ENCODE measurements at regions not wholly inside any gene's neighbourhood (a gene's known extent, or its start where the extent isn't known, plus 50 kb on each side); places are given as distances from the start of the nearest gene placed in this dataset.

DNA sequence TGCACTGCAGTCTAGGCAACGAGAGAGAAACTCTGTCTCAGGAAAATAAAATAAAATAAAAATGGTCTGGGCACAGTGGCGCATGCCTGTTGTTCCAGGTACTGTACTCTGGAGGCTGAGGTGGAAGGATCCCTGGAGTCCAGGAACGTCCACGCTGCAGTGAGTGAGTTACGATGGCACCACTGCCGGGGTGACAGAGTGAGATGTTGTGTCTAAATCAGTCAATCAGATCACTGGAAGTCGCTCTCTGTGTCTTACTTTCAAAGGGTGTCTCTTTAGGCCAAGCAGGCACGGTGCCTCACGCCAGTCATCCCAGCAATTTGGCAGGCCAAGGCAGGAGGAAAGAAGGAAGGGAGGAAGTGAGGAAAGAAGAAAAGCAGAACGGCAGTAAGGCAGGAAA, 112.2 kb upstream of the ANKRD30BL start:
- no peaks in the 10 kb centered on the region for H3K36me3 ChIP-seq
- WGBS, 4 donors: 87 to 92% (median 90%) methylated on average over 10 of the region's 10 CpGs

DNA sequence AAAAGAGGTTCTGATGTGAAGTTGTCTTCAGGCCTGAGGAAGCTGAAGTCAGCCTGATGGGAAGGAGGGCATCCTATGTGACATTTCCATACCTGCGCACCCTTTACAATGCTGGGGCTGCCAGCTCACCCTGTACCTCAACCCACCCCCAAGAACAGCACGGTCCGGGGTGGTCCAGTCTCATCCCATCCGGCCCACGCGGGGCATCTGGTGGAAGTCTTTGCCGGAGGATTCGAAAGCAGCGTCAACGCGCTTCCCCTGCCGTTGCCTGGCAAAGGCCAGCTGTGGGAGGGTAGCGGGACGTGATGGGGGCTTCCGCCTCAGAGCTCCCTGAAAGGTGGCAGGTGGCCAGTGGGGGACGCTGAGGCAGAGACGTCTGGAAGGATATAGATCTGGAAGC, 113.6 kb upstream of the ANKRD30BL start:
- WGBS, 4 donors: 91 to 93% (median 92%) methylated on average over 17 of the region's 17 CpGs
- H3K27me3 ChIP-seq: peaks cover 0 to 4% (median 0%) of the 10 kb centered on the region in 9 donors
- DNase-seq: no peak
- no peak for ATAC-seq
- intact Hi-C loops (cut with DNase I): no loop called here
- peaks cover 0 to 5% (median 0%) of the 10 kb centered on the region in 12 donors for H3K9me3 ChIP-seq
- no peaks in the 10 kb centered on the region for H3K4me1 ChIP-seq
- H3K4me3 ChIP-seq: no peak overlapping the region
- H3K36me3 ChIP-seq: no peaks in the 10 kb centered on the region
- no peak for TF ChIP-seq POLR2A (IDR thresholded peaks at IDR 0.05)
- TF ChIP-seq, protein P1, sequence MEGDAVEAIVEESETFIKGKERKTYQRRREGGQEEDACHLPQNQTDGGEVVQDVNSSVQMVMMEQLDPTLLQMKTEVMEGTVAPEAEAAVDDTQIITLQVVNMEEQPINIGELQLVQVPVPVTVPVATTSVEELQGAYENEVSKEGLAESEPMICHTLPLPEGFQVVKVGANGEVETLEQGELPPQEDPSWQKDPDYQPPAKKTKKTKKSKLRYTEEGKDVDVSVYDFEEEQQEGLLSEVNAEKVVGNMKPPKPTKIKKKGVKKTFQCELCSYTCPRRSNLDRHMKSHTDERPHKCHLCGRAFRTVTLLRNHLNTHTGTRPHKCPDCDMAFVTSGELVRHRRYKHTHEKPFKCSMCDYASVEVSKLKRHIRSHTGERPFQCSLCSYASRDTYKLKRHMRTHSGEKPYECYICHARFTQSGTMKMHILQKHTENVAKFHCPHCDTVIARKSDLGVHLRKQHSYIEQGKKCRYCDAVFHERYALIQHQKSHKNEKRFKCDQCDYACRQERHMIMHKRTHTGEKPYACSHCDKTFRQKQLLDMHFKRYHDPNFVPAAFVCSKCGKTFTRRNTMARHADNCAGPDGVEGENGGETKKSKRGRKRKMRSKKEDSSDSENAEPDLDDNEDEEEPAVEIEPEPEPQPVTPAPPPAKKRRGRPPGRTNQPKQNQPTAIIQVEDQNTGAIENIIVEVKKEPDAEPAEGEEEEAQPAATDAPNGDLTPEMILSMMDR (IDR thresholded peaks at IDR 0.05): no peak
- H3K27ac ChIP-seq: no peak overlapping the region

More for the DNA sequence above, 112.2 kb upstream of the ANKRD30BL start:
- peaks cover 0 to 5% (median 0%) of the 10 kb centered on the region in 12 donors for H3K9me3 ChIP-seq
- DNase-seq: no peak
- peaks cover 0 to 6% (median under 1%) of the 10 kb centered on the region in 9 donors for H3K27me3 ChIP-seq
- intact Hi-C loops (cut with DNase I): loop anchor here in 2 of 10 donors (5.0 kb wide), 2 partner anchors 1568 to 1573 kb away; no protein-coding TSS in a partner anchor
- H3K4me1 ChIP-seq: no peaks in the 10 kb centered on the region
- ATAC-seq: no peak
- no peak overlapping the region for H3K27ac ChIP-seq
- H3K4me3 ChIP-seq: no peak overlapping the region
- no peak for TF ChIP-seq POLR2A (IDR thresholded peaks at IDR 0.05)
- TF ChIP-seq, protein P1 (IDR thresholded peaks at IDR 0.05): no peak

DNA sequence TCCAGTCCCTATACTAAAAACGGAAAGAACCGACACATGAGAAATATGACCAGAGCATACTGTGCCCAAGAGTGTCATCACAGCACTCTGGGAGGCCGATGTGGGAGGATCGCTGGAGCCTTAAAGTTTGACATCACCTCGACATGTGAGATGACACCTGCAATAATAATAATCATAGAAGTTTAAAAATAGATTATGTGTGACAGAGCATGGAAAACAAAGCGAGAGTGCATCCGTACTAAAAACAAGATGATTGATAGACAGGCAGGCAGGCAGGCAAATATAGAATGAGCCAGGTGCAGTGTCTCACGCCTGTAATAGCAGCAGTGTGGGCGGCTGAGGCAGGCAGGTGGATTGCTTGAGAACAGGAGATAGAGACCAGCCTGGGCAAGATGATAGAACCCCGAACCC, 114.8 kb upstream of the ANKRD30BL start:
- H3K36me3 ChIP-seq: no peaks in the 10 kb centered on the region

DNA sequence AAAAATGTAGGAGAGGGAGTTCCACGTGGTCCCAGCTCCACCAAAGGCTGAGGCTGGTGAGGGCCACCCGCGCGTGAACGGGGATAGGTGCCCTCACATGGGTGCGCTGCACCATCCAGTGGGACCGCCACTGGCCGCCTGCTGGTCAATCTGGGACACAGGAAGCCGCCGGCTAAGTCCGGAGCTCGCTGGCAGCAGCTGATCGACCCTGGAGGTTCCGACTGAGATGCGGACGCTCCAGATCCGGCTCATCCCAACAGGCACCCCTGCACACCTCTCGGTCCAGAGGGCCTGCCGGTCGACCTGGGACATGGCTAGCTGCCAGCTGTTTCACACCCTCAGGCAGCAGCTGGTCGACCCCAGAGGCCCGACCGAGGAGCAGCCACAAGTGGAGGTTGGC, 116.5 kb upstream of the ANKRD30BL start:
- H3K27me3 ChIP-seq: peaks cover 0 to 3% (median 0%) of the 10 kb centered on the region in 9 donors
- no peak overlapping the region for H3K27ac ChIP-seq
- DNase-seq (no peak), ATAC-seq (no peak)
- intact Hi-C loops (cut with DNase I): no loop called here
- no peaks in the 10 kb centered on the region for H3K4me1 ChIP-seq
- H3K4me3 ChIP-seq: no peak overlapping the region
- no peak for TF ChIP-seq POLR2A (IDR thresholded peaks at IDR 0.05)
- TF ChIP-seq, protein P1 (IDR thresholded peaks at IDR 0.05): no peak
- peaks cover 0 to 5% (median 0%) of the 10 kb centered on the region in 12 donors for H3K9me3 ChIP-seq
- H3K36me3 ChIP-seq: no peaks in the 10 kb centered on the region
- 85 to 91% (median 87%) methylated on average over 23 of the region's 23 CpGs for WGBS, 4 donors

More for the DNA sequence above, 114.8 kb upstream of the ANKRD30BL start:
- peaks cover 0 to 3% (median 0%) of the 10 kb centered on the region in 9 donors for H3K27me3 ChIP-seq
- H3K4me3 ChIP-seq: no peak overlapping the region
- no peak overlapping the region for H3K27ac ChIP-seq
- H3K4me1 ChIP-seq: no peaks in the 10 kb centered on the region
- peaks cover 0 to 5% (median 0%) of the 10 kb centered on the region in 12 donors for H3K9me3 ChIP-seq
- TF ChIP-seq, protein P1 (IDR thresholded peaks at IDR 0.05): no peak
- TF ChIP-seq POLR2A (IDR thresholded peaks at IDR 0.05): no peak
- ATAC-seq (no peak), DNase-seq (no peak)
- WGBS, 4 donors: 79 to 82% (median 80%) methylated on average over 10 of the region's 10 CpGs
- intact Hi-C loops (cut with DNase I): no loop called here

All from heart left ventricle (tissue), 16 donors.